ENCODE measurements at regions not wholly inside any gene's neighbourhood (a gene's known extent, or its start where the extent isn't known, plus 50 kb on each side); places are given as distances from the start of the nearest gene placed in this dataset.
A peak's percentile ranks its signal among the peaks of the same experiment; 100 is the strongest.

GRCh38 chr6:97392735-97393134, 109.7 kb upstream of the MMS22L start:
- CTCF ChIA-PET, result interaction anchor here (1.2 kb wide), 1 partner anchor 177 kb away, joined by 3 read pairs; no protein-coding TSS in a partner anchor

GRCh38 chr6:97394160-97394748, 111.2 kb upstream of the MMS22L start:
- Histone ChIP-seq H3K36me3 (ENCODE audit: insufficient read depth, low read length, poor library complexity, severe bottlenecking) (no peaks in the 10 kb centered on the region), H3K27me3 (replicated peaks; ENCODE audit: insufficient read depth, low read depth, low read length, poor library complexity) (no peaks in the 10 kb centered on the region), H3K9me3 (ENCODE audit: low read depth, low read length, poor library complexity, severe bottlenecking) (no peaks in the 10 kb centered on the region), H3K27ac (ENCODE audit: low read depth, low read length, poor library complexity, severe bottlenecking) (no peak overlapping the region), H3K4me3 (ENCODE audit: low read depth, low read length, poor library complexity, severe bottlenecking) (no peak overlapping the region), H3K4me1 (ENCODE audit: insufficient read depth, low read length, poor library complexity, severe bottlenecking) (no peaks in the 10 kb centered on the region)
- CTCF ChIA-PET, result no interaction called here
- POLR2A ChIA-PET (ENCODE audit: low non-redundant PET), result no interaction called here
- peak; percentile 81 for DNase-seq (ENCODE audit: low spot score)
- intact Hi-C loops (cut with micrococcal nuclease; ENCODE audit: unreplicated experiment), result loop anchor here (1.0 kb wide), 3 partner anchors 179 to 326 kb away; no protein-coding TSS in a partner anchor
- no TSS peak for BruUV-seq (replicated peaks)
- TF ChIP-seq CTCF (conservative IDR thresholded peaks at IDR 0.05; ENCODE audit: low read depth, low read length) (peak; percentile 89), EZH2 (IDR thresholded peaks at IDR 0.05; ENCODE audit: borderline replicate concordance, low read depth, low read length, poor library complexity, severe bottlenecking) (no peak)

More at GRCh38 chr6:97392735-97393134, 109.7 kb upstream of the MMS22L start:
- DNase-seq (ENCODE audit: low spot score), result no peak
- POLR2A ChIA-PET (ENCODE audit: low non-redundant PET), result no interaction called here
- Histone ChIP-seq H3K36me3 (ENCODE audit: insufficient read depth, low read length, poor library complexity, severe bottlenecking) (no peaks in the 10 kb centered on the region), H3K27ac (ENCODE audit: low read depth, low read length, poor library complexity, severe bottlenecking) (no peak overlapping the region), H3K4me3 (ENCODE audit: low read depth, low read length, poor library complexity, severe bottlenecking) (no peak overlapping the region), H3K9me3 (ENCODE audit: low read depth, low read length, poor library complexity, severe bottlenecking) (no peaks in the 10 kb centered on the region), H3K27me3 (replicated peaks; ENCODE audit: insufficient read depth, low read depth, low read length, poor library complexity) (no peaks in the 10 kb centered on the region), H3K4me1 (ENCODE audit: insufficient read depth, low read length, poor library complexity, severe bottlenecking) (no peaks in the 10 kb centered on the region)
- no TSS peak for BruUV-seq (replicated peaks)
- intact Hi-C loops (cut with micrococcal nuclease; ENCODE audit: unreplicated experiment), result no loop called here
- TF ChIP-seq EZH2 (IDR thresholded peaks at IDR 0.05; ENCODE audit: borderline replicate concordance, low read depth, low read length, poor library complexity, severe bottlenecking), result no peak
- TF ChIP-seq CTCF (conservative IDR thresholded peaks at IDR 0.05; ENCODE audit: low read depth, low read length), result no peak

- H3K27ac ChIP-seq (ENCODE audit: low read depth, low read length, poor library complexity, severe bottlenecking), result no peak overlapping the region
- H3K27me3 ChIP-seq (replicated peaks; ENCODE audit: insufficient read depth, low read depth, low read length, poor library complexity), result no peaks in the 10 kb centered on the region
- CTCF ChIA-PET, result no interaction called here
- no peaks in the 10 kb centered on the region for H3K36me3 ChIP-seq (ENCODE audit: insufficient read depth, low read length, poor library complexity, severe bottlenecking)
- no peaks in the 10 kb centered on the region for H3K9me3 ChIP-seq (ENCODE audit: low read depth, low read length, poor library complexity, severe bottlenecking)
- POLR2A ChIA-PET (ENCODE audit: low non-redundant PET), result no interaction called here
- TF ChIP-seq EZH2 (IDR thresholded peaks at IDR 0.05; ENCODE audit: borderline replicate concordance, low read depth, low read length, poor library complexity, severe bottlenecking) (no peak), CTCF (conservative IDR thresholded peaks at IDR 0.05; ENCODE audit: low read depth, low read length) (no peak)
- DNase-seq (ENCODE audit: low spot score), result no peak
- no peak overlapping the region for H3K4me3 ChIP-seq (ENCODE audit: low read depth, low read length, poor library complexity, severe bottlenecking)
- intact Hi-C loops (cut with micrococcal nuclease; ENCODE audit: unreplicated experiment), result no loop called here
- BruUV-seq (replicated peaks), result no TSS peak
- H3K4me1 ChIP-seq (ENCODE audit: insufficient read depth, low read length, poor library complexity, severe bottlenecking), result peaks cover 3% of the 10 kb centered on the region
These were observed 113.9 kb upstream of the MMS22L start for GRCh38 chr6:97396880-97397279.
